ENCODE measurements at regions not wholly inside any gene's neighbourhood (a gene's known extent, or its start where the extent isn't known, plus 50 kb on each side); places are given as distances from the start of the nearest gene placed in this dataset.

DNA sequence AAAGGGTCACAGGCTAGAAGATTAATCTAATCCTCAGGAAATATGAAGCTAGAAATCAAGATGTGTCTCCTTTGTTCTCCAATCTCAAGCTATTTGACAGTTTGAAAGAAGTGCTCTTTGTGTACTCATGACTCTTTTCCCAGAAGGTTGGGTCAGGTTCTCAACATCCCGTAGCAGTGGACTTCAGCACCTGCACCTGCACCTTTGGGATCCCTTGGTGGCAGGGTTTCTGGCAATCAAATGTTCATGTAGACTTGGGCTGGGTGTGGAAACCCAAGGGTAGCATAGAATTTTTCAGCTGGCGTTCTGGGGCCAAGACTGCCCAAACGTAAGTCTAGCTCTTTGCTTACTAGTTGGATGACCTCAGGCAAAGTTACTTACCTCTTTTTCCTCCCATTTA, 134.4 kb downstream of the ADRA2A start:
- TF ChIP-seq, protein P1, sequence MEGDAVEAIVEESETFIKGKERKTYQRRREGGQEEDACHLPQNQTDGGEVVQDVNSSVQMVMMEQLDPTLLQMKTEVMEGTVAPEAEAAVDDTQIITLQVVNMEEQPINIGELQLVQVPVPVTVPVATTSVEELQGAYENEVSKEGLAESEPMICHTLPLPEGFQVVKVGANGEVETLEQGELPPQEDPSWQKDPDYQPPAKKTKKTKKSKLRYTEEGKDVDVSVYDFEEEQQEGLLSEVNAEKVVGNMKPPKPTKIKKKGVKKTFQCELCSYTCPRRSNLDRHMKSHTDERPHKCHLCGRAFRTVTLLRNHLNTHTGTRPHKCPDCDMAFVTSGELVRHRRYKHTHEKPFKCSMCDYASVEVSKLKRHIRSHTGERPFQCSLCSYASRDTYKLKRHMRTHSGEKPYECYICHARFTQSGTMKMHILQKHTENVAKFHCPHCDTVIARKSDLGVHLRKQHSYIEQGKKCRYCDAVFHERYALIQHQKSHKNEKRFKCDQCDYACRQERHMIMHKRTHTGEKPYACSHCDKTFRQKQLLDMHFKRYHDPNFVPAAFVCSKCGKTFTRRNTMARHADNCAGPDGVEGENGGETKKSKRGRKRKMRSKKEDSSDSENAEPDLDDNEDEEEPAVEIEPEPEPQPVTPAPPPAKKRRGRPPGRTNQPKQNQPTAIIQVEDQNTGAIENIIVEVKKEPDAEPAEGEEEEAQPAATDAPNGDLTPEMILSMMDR (IDR thresholded peaks at IDR 0.05; ENCODE audit: extremely low read depth, missing control alignments), result no peak

DNA sequence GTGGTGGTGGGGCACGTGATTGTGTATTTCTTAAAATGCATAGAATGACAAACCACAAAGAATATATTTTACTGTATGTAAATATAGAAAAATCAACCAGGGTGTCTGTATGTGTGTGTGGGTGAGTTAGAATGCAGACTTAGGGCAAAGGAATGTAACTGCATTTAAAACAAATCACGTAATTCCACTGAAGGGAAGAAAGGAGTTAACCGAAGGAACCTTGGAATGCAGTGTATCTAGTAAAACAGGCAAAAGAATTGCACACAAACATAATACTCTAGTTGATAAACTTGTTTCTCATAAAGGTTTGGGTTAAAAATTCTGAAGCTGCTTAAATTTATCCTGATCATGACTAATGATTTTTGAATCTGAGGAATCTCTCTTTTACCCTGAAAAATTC, 134.9 kb downstream of the ADRA2A start:
- DNase-seq (ENCODE audit: low spot score), result no peak
- TF ChIP-seq, protein P1 (IDR thresholded peaks at IDR 0.05; ENCODE audit: extremely low read depth, missing control alignments), result no peak

More for the DNA sequence above, 134.4 kb downstream of the ADRA2A start:
- DNase-seq (ENCODE audit: low spot score), result no peak

DNA sequence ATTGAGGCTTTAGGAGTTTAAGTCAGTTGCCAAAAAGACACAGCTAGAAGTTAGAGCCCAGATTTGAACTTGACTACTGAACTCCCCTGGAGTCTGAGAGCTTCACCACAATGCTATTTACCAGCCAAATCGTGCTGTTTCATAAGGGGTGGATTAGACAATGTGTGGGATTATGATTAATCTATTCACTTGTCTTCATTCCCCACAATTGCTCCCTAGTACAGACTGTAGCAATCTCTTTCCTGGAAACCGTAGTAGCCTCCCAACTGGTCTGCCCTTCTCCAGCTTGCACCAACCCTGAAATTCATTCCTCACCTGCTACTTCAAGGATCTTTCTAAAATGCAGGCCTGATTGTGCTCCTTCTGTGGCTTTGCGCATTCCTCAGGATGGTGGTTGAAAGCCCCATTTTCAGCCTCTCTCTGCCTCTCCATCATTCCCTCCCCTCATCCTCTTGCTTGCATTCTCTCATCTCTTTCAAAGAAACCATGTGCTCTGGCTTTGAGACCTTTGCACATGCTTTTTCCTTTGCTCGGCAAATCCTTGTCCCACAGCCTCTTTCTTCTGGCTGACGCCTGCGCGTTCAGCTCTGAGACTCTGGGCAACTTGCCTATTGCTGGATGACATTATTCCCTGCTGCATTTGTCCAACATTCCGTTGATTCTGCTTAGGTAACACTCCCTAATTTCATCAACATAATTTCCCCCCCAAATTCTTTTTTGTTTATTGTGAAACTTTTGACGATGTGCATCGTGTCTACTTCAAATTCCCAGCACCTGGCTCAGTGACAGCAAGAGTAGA, 145.1 kb downstream of the ADRA2A start:
- TF ChIP-seq, protein P1 (IDR thresholded peaks at IDR 0.05; ENCODE audit: extremely low read depth, missing control alignments), result no peak
- no peak for DNase-seq (ENCODE audit: low spot score)

DNA sequence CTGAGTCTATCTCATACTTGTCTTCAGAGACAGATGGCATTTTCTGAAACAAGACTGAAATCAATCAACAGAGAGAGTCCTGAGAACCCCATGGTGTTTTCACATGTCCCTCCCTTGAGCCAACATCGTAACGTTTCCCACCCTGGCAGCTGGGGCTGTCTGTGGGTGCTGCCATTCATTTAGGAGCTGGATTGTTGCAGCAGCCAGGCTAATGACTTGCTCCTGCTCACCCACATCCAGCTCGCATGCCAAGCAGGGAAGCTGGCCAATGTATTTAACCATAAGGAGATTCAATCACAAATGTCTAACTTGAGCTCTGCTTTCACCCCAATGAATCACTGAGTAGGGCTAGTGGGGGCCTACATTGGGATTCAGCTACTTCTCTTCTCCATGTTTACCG, 146.1 kb downstream of the ADRA2A start:
- DNase-seq (ENCODE audit: low spot score), result no peak
- TF ChIP-seq, protein P1 (IDR thresholded peaks at IDR 0.05; ENCODE audit: extremely low read depth, missing control alignments), result no peak

DNA sequence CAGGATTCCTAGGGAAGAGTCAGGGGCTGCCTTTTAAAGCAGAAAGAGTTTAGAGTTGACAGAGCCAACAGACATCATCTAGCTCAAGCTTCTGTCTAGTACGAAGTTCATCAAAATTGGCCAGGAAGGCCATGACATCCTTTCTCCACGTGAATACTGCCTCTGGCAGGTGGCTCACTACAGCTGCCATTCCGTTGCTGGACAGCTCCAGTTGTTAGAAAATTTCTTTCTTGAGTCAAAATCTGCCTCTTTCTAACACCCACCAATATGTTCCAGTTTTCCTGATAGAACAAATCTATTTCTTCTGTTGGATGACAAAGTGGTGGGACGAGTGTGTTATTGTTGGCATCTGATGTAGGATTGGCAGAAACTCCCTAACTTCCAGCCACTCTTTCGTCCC, 154.9 kb downstream of the ADRA2A start:
- TF ChIP-seq, protein P1 (IDR thresholded peaks at IDR 0.05; ENCODE audit: extremely low read depth, missing control alignments), result no peak
- DNase-seq (ENCODE audit: low spot score), result no peak

DNA sequence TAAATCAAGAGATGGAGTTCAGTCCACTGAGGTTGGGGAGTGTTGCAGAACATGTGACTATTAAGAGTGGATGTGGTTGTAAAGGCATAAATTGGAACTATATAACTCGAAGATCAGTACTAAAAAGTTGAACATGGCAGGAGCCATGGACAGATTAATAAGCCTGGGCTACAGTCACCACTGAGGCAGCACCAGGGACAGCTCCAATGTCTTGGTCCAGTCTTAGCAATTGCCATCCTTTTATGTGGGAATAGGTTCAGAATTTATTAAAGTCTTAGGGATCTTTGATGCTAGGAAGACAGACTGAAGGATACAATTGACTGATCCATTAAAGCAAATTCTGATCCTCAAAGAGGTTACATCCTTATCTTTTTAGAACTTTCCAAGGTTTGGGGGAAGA, 156.6 kb downstream of the ADRA2A start:
- DNase-seq (ENCODE audit: low spot score), result no peak
- TF ChIP-seq, protein P1 (IDR thresholded peaks at IDR 0.05; ENCODE audit: extremely low read depth, missing control alignments), result no peak

DNA sequence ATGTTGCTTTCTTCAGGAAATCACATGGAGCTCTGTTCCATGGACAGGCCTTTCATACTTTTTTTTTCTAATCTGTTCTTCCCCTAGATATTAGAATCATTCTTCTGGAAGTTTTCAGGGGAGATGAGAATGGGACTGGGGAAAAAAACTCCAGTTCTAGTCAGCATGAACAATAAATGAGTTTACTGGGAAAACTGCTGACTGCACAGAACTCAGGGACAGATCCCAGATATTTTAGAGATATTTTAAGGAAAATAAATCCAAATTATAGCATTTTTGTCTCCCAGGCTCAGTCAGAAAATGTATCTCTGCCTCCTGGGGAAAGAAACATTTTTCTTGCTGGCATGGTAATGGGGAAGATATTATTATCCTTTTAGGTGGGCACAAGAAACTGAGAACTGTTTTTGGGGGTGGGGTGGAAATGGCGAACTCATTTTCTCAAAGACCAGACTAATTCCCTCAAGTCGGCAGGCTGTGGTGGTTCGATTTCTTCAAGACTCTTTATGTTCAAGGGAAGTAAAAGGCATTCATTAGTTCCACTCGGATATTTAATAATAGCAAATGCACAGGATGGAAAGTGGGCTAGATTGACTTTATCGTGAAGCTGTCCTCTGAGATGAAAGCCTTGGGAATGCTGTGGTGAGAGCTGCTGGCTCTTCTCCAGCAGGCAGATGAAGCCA, 157.5 kb downstream of the ADRA2A start:
- TF ChIP-seq, protein P1 (IDR thresholded peaks at IDR 0.05; ENCODE audit: extremely low read depth, missing control alignments), result no peak
- no peak for DNase-seq (ENCODE audit: low spot score)

Data from GM20000 (cell line).